Endothelial cell of umbilical vein (primary cell): ENCODE measurements at regions not wholly inside any gene's neighbourhood (a gene's known extent, or its start where the extent isn't known, plus 50 kb on each side); places are given as distances from the start of the nearest gene placed in this dataset.

ENCODE experiments used
- BruUV-seq: library from RNA; stranded (reverse); fragments of 400-500 nt; replicated peaks from 2 replicates; lab custom pipeline; 2021; lab: Mats Ljungman, UMichigan
- CTCF ChIA-PET: fragments of 300-600, 350-600 bp; sonication (Branson Sonifier 250); formaldehyde crosslinking; loops from one replicate; lab custom pipeline; 2021; ENCODE audit warnings: antibody characterized with exemption, inconsistent platforms; lab: Charles Lee
- POLR2A ChIA-PET: fragments of 300-600, 350-600 bp; sonication (Branson Sonifier 250); formaldehyde crosslinking; loops from one replicate; lab custom pipeline; 2021; ENCODE audit warnings: antibody characterized with exemption, inconsistent platforms; lab: Charles Lee
- DNase-seq: peaks from one replicate; pipeline ENCODE4 v3.0.0-alpha.2; 2011; ENCODE audit warnings: low read depth, low spot score
- FAIRE-seq: peaks from 2 replicates; lab custom pipeline; 2011; peaks lifted over from hg19 to GRCh38; lab: Jason Lieb, UNC
- H2AFZ ChIP-seq: 2 replicates; pipeline ENCODE4 v1.6.0; 2012; ENCODE audit warnings: low read depth, low read length, control low read depth, inconsistent platforms
- H3K27ac ChIP-seq: 2 replicates; pipeline ENCODE4 v1.5.1; 2011; ENCODE audit warnings: low read depth, mild to moderate bottlenecking, control low read depth, low read length, moderate library complexity; ENCODE audit not compliant: insufficient read depth
- H3K27me3 ChIP-seq, 2 experiments: 2 replicates each; pipeline versions ENCODE4 v1.6.0 to v1.6.1; 2011; ENCODE audit warnings: low read length in 2 of 2, mixed read lengths in 1 of 2; ENCODE audit not compliant: control insufficient read depth in 2 of 2, insufficient read depth in 2 of 2
- H3K36me3 ChIP-seq, 2 experiments: 2 replicates in 1 of 2; 3 replicates in 1 of 2; pipeline ENCODE4 v1.5.1; 2011; ENCODE audit warnings: low read length in 2 of 2, mild to moderate bottlenecking in 1 of 2, moderate library complexity in 1 of 2; ENCODE audit not compliant: control insufficient read depth in 2 of 2, insufficient read depth in 2 of 2; ENCODE audit errors: extremely low read depth in 1 of 2
- H3K4me1 ChIP-seq: 3 replicates; pipeline ENCODE4 v1.5.1; 2011; ENCODE audit warnings: mild to moderate bottlenecking, low read length; ENCODE audit not compliant: control insufficient read depth, insufficient read depth; ENCODE audit errors: extremely low read depth
- H3K4me2 ChIP-seq: 2 replicates; pipeline ENCODE4 v1.6.1; 2011; ENCODE audit warnings: low read length, control low read depth, mixed read lengths; ENCODE audit not compliant: insufficient read depth
- H3K4me3 ChIP-seq, 3 experiments: fragments of 200-600 bp in 1 of 3; sonication (generic), shearing (Covaris generic) in 1 of 3; replicated peaks in 1 of 3; 2 replicates each; pipeline ENCODE4 v1.5.1; 2011 to 2016; ENCODE audit warnings: control low read depth in 3 of 3, low read length in 3 of 3, mild to moderate bottlenecking in 2 of 3, inconsistent platforms in 1 of 3, low read depth in 1 of 3, moderate library complexity in 1 of 3; ENCODE audit not compliant: insufficient read depth in 1 of 3
- H3K79me2 ChIP-seq: 2 replicates; pipeline ENCODE4 v1.6.0; 2012; ENCODE audit warnings: low read length, inconsistent platforms; ENCODE audit not compliant: control insufficient read depth, insufficient read depth
- H3K9ac ChIP-seq: replicated peaks from 2 replicates; pipeline ENCODE3; 2011; ENCODE audit warnings: low read length, control low read depth; ENCODE audit not compliant: insufficient read depth; ENCODE audit errors: extremely low read depth
- H3K9me1 ChIP-seq: replicated peaks from 3 replicates; pipeline ENCODE4 v1.6.0; 2011; ENCODE audit warnings: mild to moderate bottlenecking, low read length; ENCODE audit not compliant: control insufficient read depth, insufficient read depth; ENCODE audit errors: extremely low read depth
- H3K9me3 ChIP-seq: replicated peaks from 2 replicates; pipeline ENCODE4 v1.5.1; 2012; ENCODE audit warnings: low read length, inconsistent platforms; ENCODE audit not compliant: control insufficient read depth, insufficient read depth
- H4K20me1 ChIP-seq: replicated peaks from 2 replicates; pipeline ENCODE3; 2011; ENCODE audit warnings: mild to moderate bottlenecking, low read length; ENCODE audit not compliant: control insufficient read depth, insufficient read depth; ENCODE audit errors: extremely low read depth
- EZH2 ChIP-seq: IDR thresholded peaks from 2 replicates; pipeline ENCODE4 v1.6.1; 2012; ENCODE audit warnings: borderline replicate concordance, low read depth, mild to moderate bottlenecking, moderate library complexity, low read length, inconsistent platforms; ENCODE audit not compliant: severe bottlenecking
- FOS ChIP-seq: IDR thresholded peaks from 2 replicates; pipeline ENCODE4 v1.6.1; 2011; ENCODE audit warnings: mild to moderate bottlenecking, low read length, moderate library complexity, borderline replicate concordance; ENCODE audit not compliant: insufficient read depth
- GATA2 ChIP-seq: IDR thresholded peaks from 2 replicates; pipeline ENCODE4 v1.7.0; 2011; ENCODE audit warnings: low read depth, mild to moderate bottlenecking, moderate library complexity, mixed read lengths, low read length; ENCODE audit not compliant: insufficient read length, insufficient read depth
- JUN ChIP-seq: IDR thresholded peaks from 2 replicates; pipeline ENCODE4 v1.6.1; 2011; ENCODE audit warnings: borderline replicate concordance, low read depth; ENCODE audit not compliant: insufficient read length, insufficient read depth
- MAX ChIP-seq: IDR thresholded peaks from 2 replicates; pipeline ENCODE4 v1.6.1; 2011; ENCODE audit not compliant: insufficient read depth, insufficient read length
- MYC ChIP-seq: IDR thresholded peaks from one replicate; pipeline ENCODE4 v1.6.1; 2011; ENCODE audit warnings: mild to moderate bottlenecking, low read depth, low read length
- POLR2A ChIP-seq: IDR thresholded peaks from 2 replicates; pipeline ENCODE4 v1.6.1; 2012; ENCODE audit warnings: low read depth, mild to moderate bottlenecking, control low read depth, low read length
- POLR2AphosphoS5 ChIP-seq: IDR thresholded peaks from 2 replicates; pipeline ENCODE4 v1.6.1; 2012; ENCODE audit warnings: low read depth, mild to moderate bottlenecking, control low read depth, low read length, moderate library complexity; ENCODE audit not compliant: insufficient read depth
- dilution Hi-C: fragments of 300-500 bp; cut with MboI; formaldehyde crosslinking; loops from one replicate; pipeline ENCODE4 v1.15.0; 2019; ENCODE audit warnings: low sequenced_read_pairs; ENCODE audit not compliant: extremely low pct_ligation_motif_present
- intact Hi-C: fragments of 100-400 bp; cut with micrococcal nuclease; formaldehyde crosslinking; loops from one replicate; pipeline ENCODE4 v1.10.0; 2022
- TF ChIP-seq, protein P1 (sequence below), 2 donors: IDR thresholded peaks; 1 replicate in 1 of 2; 2 replicates in 1 of 2; pipeline ENCODE4 v1.5.1; 2011; ENCODE audit warnings: low read length in 2 of 2, mild to moderate bottlenecking in 2 of 2, moderate library complexity in 2 of 2, control low read depth in 1 of 2, inconsistent platforms in 1 of 2, low read depth in 1 of 2; ENCODE audit not compliant: insufficient read depth in 1 of 2; ENCODE audit errors: extremely low read depth in 1 of 2

GRCh38 chr11:30710221-30710620, 124.1 kb upstream of the MPPED2 start:
- no peak overlapping the region for H2AFZ ChIP-seq
- no peak overlapping the region for H3K9ac ChIP-seq
- no peaks in the 10 kb centered on the region for H3K27me3 ChIP-seq
- H3K36me3 ChIP-seq = no peaks in the 10 kb centered on the region
- H3K79me2 ChIP-seq = no peaks in the 10 kb centered on the region
- H3K9me3 ChIP-seq = no peaks in the 10 kb centered on the region
- ChIA-PET POLR2A (no interaction called here), CTCF (no interaction called here)
- BruUV-seq = no TSS peak
- H3K4me1 ChIP-seq = no peaks in the 10 kb centered on the region
- H4K20me1 ChIP-seq = no peaks in the 10 kb centered on the region
- H3K4me2 ChIP-seq = no peak overlapping the region
- dilution Hi-C loops = no loop called here
- FAIRE-seq (no peak), DNase-seq (no peak)
- H3K4me3 ChIP-seq = no peak overlapping the region
- intact Hi-C loops = no loop called here
- TF ChIP-seq, protein P1, sequence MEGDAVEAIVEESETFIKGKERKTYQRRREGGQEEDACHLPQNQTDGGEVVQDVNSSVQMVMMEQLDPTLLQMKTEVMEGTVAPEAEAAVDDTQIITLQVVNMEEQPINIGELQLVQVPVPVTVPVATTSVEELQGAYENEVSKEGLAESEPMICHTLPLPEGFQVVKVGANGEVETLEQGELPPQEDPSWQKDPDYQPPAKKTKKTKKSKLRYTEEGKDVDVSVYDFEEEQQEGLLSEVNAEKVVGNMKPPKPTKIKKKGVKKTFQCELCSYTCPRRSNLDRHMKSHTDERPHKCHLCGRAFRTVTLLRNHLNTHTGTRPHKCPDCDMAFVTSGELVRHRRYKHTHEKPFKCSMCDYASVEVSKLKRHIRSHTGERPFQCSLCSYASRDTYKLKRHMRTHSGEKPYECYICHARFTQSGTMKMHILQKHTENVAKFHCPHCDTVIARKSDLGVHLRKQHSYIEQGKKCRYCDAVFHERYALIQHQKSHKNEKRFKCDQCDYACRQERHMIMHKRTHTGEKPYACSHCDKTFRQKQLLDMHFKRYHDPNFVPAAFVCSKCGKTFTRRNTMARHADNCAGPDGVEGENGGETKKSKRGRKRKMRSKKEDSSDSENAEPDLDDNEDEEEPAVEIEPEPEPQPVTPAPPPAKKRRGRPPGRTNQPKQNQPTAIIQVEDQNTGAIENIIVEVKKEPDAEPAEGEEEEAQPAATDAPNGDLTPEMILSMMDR (IDR thresholded peaks at IDR 0.05; ENCODE audit: extremely low read depth in 1 of 2, insufficient read depth in 1 of 2, low read depth in 1 of 2, low read length in 2 of 2) = no peak
- TF ChIP-seq GATA2 (no peak), JUN (no peak), POLR2AphosphoS5 (no peak), MYC (no peak), EZH2 (no peak), POLR2A (no peak), FOS (no peak), MAX (no peak)
- H3K9me1 ChIP-seq = no peaks in the 10 kb centered on the region
- no peak overlapping the region for H3K27ac ChIP-seq
